Hepatocyte (in vitro differentiated cells): ENCODE measurements at regions not wholly inside any gene's neighbourhood (a gene's known extent, or its start where the extent isn't known, plus 50 kb on each side); places are given as distances from the start of the nearest gene placed in this dataset.

Experiments used
- EZH2 ChIP-seq: fragments of 200-600 bp; sonication (generic); IDR thresholded peaks from 2 replicates; pipeline ENCODE4 v1.6.1; 2016; ENCODE audit warnings: antibody characterized with exemption, mild to moderate bottlenecking, borderline replicate concordance
- EZH2phosphoT487 ChIP-seq: fragments of 200-600 bp; sonication (generic); IDR thresholded peaks from one replicate; pipeline ENCODE4 v1.6.1; 2018; ENCODE audit warnings: antibody characterized with exemption, mild to moderate bottlenecking, low read depth, moderate library complexity; ENCODE audit not compliant: unreplicated experiment, severe bottlenecking
- TF ChIP-seq, protein P1 (sequence below): fragments of 200-600 bp; sonication (generic); IDR thresholded peaks from 2 replicates; pipeline ENCODE4 v1.5.1; 2016; ENCODE audit warnings: antibody characterized with exemption, mild to moderate bottlenecking; ENCODE audit not compliant: poor library complexity

DNA sequence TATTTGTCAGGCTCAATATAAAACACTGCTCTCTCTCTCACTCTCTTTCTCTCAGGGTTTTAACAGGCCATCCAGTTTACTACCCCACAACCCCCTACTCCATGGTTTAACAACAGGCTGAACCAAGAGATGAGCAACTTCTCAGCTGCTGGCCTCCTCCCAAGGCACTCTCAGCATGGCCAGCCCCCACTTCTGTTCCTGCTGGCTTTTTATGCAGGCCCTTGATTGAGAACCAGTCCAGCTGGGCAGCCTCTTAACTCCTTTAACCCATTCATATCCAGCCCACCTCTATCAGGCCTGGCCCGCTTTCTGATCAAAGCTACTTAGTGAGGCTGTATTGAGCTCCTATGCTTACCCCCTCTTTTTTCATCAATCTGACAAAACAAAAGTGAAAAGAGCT is 346.8 kb upstream of the POU3F2 start:
- no peak for TF ChIP-seq EZH2
- TF ChIP-seq, protein P1, sequence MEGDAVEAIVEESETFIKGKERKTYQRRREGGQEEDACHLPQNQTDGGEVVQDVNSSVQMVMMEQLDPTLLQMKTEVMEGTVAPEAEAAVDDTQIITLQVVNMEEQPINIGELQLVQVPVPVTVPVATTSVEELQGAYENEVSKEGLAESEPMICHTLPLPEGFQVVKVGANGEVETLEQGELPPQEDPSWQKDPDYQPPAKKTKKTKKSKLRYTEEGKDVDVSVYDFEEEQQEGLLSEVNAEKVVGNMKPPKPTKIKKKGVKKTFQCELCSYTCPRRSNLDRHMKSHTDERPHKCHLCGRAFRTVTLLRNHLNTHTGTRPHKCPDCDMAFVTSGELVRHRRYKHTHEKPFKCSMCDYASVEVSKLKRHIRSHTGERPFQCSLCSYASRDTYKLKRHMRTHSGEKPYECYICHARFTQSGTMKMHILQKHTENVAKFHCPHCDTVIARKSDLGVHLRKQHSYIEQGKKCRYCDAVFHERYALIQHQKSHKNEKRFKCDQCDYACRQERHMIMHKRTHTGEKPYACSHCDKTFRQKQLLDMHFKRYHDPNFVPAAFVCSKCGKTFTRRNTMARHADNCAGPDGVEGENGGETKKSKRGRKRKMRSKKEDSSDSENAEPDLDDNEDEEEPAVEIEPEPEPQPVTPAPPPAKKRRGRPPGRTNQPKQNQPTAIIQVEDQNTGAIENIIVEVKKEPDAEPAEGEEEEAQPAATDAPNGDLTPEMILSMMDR: no peak
- TF ChIP-seq EZH2phosphoT487: no peak
